Inferior parietal cortex (tissue), 1 donor: ENCODE measurements at regions not wholly inside any gene's neighbourhood (a gene's known extent, or its start where the extent isn't known, plus 50 kb on each side); places are given as distances from the start of the nearest gene placed in this dataset.
"Not testable (repeated sequence)": the region's sequence is repeated elsewhere in the genome, so short reads cannot be mapped to it uniquely, and the experiment has no call there.

ENCODE experiments used
- DNase-seq: peaks from one replicate; pipeline ENCODE4 v3.0.0-alpha.2; 2016; ENCODE audit errors: extremely low spot score

GRCh38 chr1:14137411-14138134 is 437.6 kb downstream of the PRDM2 start:
- DNase-seq = no peak

- DNase-seq = no peak
Observed at GRCh38 chr1:14138135-14138506, 438.1 kb downstream of the PRDM2 start.

GRCh38 chr1:14138687-14139086 is 438.7 kb downstream of the PRDM2 start:
- peak; percentile 24 for DNase-seq

GRCh38 chr1:14140831-14141401 is 440.9 kb downstream of the PRDM2 start:
- DNase-seq = peak; percentile 36

- DNase-seq = no peak
Observed at GRCh38 chr1:14141656-14142055, 441.7 kb downstream of the PRDM2 start.

GRCh38 chr1:14142397-14143100 is 442.6 kb downstream of the PRDM2 start:
- DNase-seq = peak; percentile 57

- DNase-seq = no peak
Observed at GRCh38 chr1:14143777-14144176, 443.8 kb downstream of the PRDM2 start.

GRCh38 chr1:14148526-14148925 is 448.5 kb downstream of the PRDM2 start:
- DNase-seq = no peak

- DNase-seq = no peak
Observed at GRCh38 chr1:14149431-14149830, 449.1 kb upstream of the KAZN start.

- DNase-seq = no peak
Observed at GRCh38 chr1:14156543-14156942, 441.9 kb upstream of the KAZN start.

GRCh38 chr1:14160781-14161180 is 437.7 kb upstream of the KAZN start:
- no peak for DNase-seq

GRCh38 chr1:14163246-14163645 is 435.2 kb upstream of the KAZN start:
- no peak for DNase-seq

GRCh38 chr1:14165371-14165801 is 433.1 kb upstream of the KAZN start:
- no peak for DNase-seq

- no peak for DNase-seq
Observed at GRCh38 chr1:14167884-14168283, 430.6 kb upstream of the KAZN start.

GRCh38 chr1:14168326-14169063 is 430.0 kb upstream of the KAZN start:
- DNase-seq = no peak

GRCh38 chr1:14173598-14173997 is 424.9 kb upstream of the KAZN start:
- no peak for DNase-seq

GRCh38 chr1:14177866-14178265 is 420.6 kb upstream of the KAZN start:
- not testable (repeated sequence) for DNase-seq

- DNase-seq = no peak
Observed at GRCh38 chr1:14180738-14181137, 417.7 kb upstream of the KAZN start.

- no peak for DNase-seq
Observed at GRCh38 chr1:14181191-14181795, 417.2 kb upstream of the KAZN start.

GRCh38 chr1:14182856-14183255 is 415.6 kb upstream of the KAZN start:
- DNase-seq = no peak

- no peak for DNase-seq
Observed at GRCh38 chr1:14183329-14183728, 415.2 kb upstream of the KAZN start.

- DNase-seq = peak; percentile 49
Observed at GRCh38 chr1:14184454-14184853, 414.0 kb upstream of the KAZN start.
